ENCODE measurements at regions not wholly inside any gene's neighbourhood (a gene's known extent, or its start where the extent isn't known, plus 50 kb on each side); places are given as distances from the start of the nearest gene placed in this dataset.
A peak's percentile ranks its signal among the peaks of the same experiment; 100 is the strongest.

DNA sequence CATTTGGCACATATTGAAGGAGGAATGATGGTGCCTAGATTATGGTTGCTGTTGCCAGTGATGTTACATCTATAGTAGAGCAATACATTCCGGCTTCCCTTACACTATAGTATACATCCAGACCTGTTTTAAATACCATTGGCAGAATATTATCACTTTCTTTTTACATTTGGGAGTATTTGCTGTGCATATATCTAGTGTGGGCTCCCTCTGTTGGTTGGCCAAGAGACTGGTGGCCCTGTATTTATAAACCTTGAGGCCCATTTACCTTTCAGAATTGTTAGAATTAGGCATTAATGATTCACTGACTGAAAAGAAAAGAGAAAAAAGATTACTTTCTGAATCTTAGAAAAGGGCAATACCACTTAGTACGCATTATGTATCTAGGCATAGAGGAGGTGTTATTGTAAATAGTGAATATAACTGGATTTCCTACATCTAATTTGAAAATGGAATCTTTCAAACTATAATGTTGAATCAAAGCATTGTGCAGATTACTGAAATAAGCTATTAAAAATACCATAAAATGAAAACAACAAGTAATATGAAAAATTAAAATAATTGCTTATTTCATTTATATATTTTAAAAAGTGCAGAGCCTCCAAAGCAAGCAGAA is 628.8 kb upstream of the MAN1A1 start:
- Histone ChIP-seq H3K27ac (no peak overlapping the region), H3K4me1 (replicated peaks in 1 of 2) (no peaks in the 10 kb centered on the region), H3K4me3 (no peak overlapping the region)
- 54 to 100% (median 83%) methylated on average over 1 to 2 of the region's 2 CpGs for WGBS, 10 experiments
- in situ Hi-C loops (cut with MboI; ENCODE audit: low pct_unique_long_range_greater_than_20kb in 2 of 9, low sequenced_read_pairs in 9 of 9, unreplicated experiment in 9 of 9) = no loop called here
- ATAC-seq (replicated peaks in 6 of 8) = peak in 2 of 8 experiments; percentile 29 to 35

DNA sequence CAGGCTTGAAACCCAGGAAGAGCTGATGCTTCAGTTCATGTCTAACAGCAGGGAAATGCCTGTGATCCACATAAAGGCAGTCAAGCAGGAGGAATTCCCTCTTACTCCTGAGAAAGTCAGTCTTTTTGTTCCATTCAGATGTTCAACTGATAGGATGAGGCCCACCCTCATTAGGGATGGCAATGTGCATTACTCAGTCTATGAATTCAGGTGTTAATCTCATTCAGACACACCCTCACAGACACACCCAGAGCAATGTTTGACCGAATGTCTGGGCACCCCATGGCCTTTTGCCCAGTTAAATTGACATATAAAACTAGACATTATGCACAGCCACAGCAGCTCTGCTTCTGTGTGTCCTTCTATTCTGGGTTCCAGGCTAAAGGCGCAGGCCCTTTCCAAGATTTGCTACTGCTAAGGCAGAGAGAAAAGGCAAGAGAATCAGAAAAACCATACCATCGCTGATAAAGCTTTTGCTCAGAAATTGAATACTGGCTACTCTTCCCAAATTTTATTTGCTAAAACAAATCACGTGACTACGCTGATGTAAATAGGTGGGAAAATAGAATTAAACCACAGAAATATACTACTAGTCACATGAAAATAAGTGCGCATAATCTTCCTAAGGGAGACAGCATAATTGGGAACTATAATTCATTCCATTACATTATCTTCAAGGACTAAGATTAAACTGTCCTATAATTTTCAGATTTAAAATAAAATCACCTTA is 625.0 kb upstream of the MAN1A1 start:
- no peak overlapping the region for H3K27ac ChIP-seq
- H3K4me3 ChIP-seq = no peak overlapping the region
- ATAC-seq (replicated peaks in 6 of 8) = no peak
- in situ Hi-C loops (cut with MboI; ENCODE audit: low pct_unique_long_range_greater_than_20kb in 2 of 9, low sequenced_read_pairs in 9 of 9, unreplicated experiment in 9 of 9) = no loop called here
- 72 to 96% (median 90%) methylated on average over 3 to 6 of the region's 6 CpGs for WGBS, 10 experiments
- H3K4me1 ChIP-seq (replicated peaks in 1 of 2) = no peaks in the 10 kb centered on the region

DNA sequence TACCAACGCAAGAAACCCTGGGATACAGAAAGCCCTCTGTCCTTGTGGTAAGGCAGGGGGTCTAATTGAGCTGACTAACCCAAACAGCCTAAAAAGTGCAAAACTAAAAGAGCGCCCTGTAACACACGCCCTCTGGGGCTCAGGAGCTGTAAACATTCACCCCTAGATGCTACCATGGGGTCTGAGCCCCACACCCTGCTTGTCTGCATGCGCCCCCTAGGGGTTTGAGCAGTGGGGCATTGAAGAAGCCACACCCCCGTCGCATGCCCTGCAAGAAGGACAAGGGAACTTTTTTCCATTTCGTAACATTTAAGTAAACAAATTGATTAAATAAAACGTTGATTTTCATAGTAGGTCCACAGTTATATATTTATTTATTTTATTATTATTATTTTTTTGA is 616.9 kb upstream of the MAN1A1 start:
- Histone ChIP-seq H3K4me3 (no peak overlapping the region), H3K27ac (no peak overlapping the region), H3K4me1 (replicated peaks in 1 of 2) (no peaks in the 10 kb centered on the region)
- no peak for ATAC-seq (replicated peaks in 6 of 8)
- in situ Hi-C loops (cut with MboI; ENCODE audit: low pct_unique_long_range_greater_than_20kb in 2 of 9, low sequenced_read_pairs in 9 of 9, unreplicated experiment in 9 of 9) = no loop called here
- 20 to 91% (median 83%) methylated on average over 1 to 6 of the region's 8 CpGs; no CpG with 5 or more reads in 2 of the 10 experiments for WGBS, 10 experiments

DNA sequence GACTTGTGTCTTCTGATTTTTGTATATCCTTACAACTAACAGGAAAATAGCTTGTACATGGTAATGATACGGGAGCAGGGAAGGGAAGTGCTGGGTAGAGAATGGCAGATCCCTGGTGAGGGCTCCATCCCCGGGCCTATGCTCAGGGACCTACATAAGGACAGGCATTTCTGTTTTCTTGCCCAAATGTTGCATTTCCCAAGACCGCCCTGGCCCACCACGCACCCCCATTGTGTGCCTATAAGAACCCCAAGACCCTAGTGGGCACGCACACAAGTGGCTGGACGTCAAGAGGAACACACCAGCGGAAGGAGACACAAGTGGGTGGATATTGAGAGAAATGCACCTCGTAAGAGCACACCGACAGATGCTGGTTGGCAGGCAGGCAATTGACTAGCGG is 616.3 kb upstream of the MAN1A1 start:
- Histone ChIP-seq H3K4me3 (no peak overlapping the region), H3K27ac (no peak overlapping the region), H3K4me1 (replicated peaks in 1 of 2) (no peaks in the 10 kb centered on the region)
- ATAC-seq (replicated peaks in 6 of 8) = no peak
- in situ Hi-C loops (cut with MboI; ENCODE audit: low pct_unique_long_range_greater_than_20kb in 2 of 9, low sequenced_read_pairs in 9 of 9, unreplicated experiment in 9 of 9) = no loop called here
- 23 to 100% (median 92%) methylated on average over 1 to 8 of the region's 10 CpGs; no CpG with 5 or more reads in 3 of the 10 experiments for WGBS, 10 experiments

DNA sequence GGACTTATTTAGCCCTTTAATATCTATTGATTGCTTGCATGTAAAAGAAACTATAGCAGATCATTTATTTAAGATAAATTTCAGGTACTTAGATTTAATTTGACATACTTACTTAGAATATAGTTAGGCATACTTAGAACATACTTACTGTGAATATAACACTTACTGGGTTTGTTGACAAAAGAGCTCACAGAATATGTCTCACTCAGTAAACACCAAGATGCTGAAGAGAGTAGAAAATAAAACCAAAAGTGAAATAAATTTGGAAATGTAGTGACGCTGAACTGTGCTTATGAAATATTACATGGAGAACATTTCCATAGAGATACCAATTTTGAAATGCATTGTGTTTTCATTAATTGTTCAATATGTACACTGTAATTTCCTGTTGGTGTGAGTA is 615.4 kb upstream of the MAN1A1 start:
- Histone ChIP-seq H3K4me3 (no peak overlapping the region), H3K27ac (no peak overlapping the region), H3K4me1 (replicated peaks in 1 of 2) (peaks cover 2 to 4% of the 10 kb centered on the region in 2 donors)
- 56 to 100% (median 100%) methylated on average over 1 of the region's 1 CpG; no CpG with 5 or more reads in 1 of the 10 experiments for WGBS, 10 experiments
- no peak for ATAC-seq (replicated peaks in 6 of 8)
- in situ Hi-C loops (cut with MboI; ENCODE audit: low pct_unique_long_range_greater_than_20kb in 2 of 9, low sequenced_read_pairs in 9 of 9, unreplicated experiment in 9 of 9) = no loop called here

DNA sequence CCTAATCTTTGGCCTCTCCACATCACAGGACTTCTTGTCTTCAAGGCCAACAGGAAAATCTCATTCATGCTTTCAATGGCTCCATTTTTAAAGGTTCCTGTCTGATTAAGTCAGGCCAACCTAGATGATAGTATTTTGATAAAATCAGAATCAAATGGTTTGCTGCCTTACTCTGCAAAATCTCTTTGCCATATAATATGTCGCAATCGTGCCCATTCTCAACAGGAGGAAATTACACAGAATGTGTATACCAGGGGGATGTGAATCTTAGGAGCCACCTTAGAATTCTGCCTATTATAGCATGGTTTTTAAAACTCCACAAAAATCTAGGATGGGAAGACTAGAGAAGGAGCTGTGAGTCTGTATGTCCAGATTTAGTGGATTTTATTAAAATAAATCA is 612.9 kb upstream of the MAN1A1 start:
- WGBS, 10 experiments = 53 to 100% (median 92%) methylated on average over 1 to 2 of the region's 2 CpGs; no CpG with 5 or more reads in 5 of the 10 experiments
- in situ Hi-C loops (cut with MboI; ENCODE audit: low pct_unique_long_range_greater_than_20kb in 2 of 9, low sequenced_read_pairs in 9 of 9, unreplicated experiment in 9 of 9) = no loop called here
- Histone ChIP-seq H3K4me3 (no peak overlapping the region), H3K4me1 (replicated peaks in 1 of 2) (peaks cover 2 to 7% of the 10 kb centered on the region in 2 donors), H3K27ac (no peak overlapping the region)
- ATAC-seq (replicated peaks in 6 of 8) = no peak

DNA sequence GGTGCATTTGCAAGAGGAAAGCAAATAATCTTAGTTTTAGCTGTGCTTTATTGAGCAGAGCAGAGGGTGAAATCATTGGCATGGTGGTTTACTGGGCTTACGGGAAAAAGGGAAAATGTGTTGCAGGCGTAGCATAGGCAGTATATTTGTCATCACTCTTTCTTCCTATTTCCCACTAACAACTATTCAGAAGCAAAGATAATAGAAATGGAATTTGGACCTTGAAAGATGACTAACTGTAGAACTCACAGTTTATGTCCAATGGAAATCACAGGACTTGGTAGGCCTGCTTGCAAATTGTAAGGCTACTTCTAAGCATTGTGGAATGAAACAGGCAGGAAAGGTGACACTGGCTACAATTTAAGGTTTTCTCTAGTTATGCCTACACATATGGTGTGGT is 611.9 kb upstream of the MAN1A1 start:
- Histone ChIP-seq H3K4me1 (replicated peaks in 1 of 2) (peaks cover 2 to 7% of the 10 kb centered on the region in 2 donors), H3K27ac (no peak overlapping the region), H3K4me3 (no peak overlapping the region)
- WGBS, 10 experiments = 79 to 100% (median 100%) methylated on average over 1 to 2 of the region's 2 CpGs; no CpG with 5 or more reads in 4 of the 10 experiments
- in situ Hi-C loops (cut with MboI; ENCODE audit: low pct_unique_long_range_greater_than_20kb in 2 of 9, low sequenced_read_pairs in 9 of 9, unreplicated experiment in 9 of 9) = no loop called here
- ATAC-seq (replicated peaks in 6 of 8) = no peak

DNA sequence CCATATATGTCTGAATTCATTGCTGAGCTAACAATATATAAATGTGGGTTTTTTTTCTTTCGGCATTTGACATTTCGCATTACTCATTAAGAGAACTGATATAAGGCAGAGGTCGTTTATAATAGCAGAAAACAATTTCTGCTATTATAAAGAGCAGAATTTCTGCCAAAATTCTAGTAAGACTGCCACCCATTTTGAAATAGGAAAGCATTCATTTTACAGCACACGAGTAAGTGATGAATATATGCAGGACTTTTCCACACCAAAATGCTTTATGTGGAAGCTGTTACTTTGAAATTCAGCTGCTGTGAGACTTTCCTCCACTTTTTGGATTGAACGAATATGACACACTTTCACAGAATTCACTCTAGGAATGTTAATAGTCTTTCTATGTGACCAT is 610.9 kb upstream of the MAN1A1 start:
- Histone ChIP-seq H3K4me1 (replicated peaks in 1 of 2) (peaks cover 2 to 7% of the 10 kb centered on the region in 2 donors), H3K4me3 (no peak overlapping the region), H3K27ac (no peak overlapping the region)
- 4 to 95% (median 76%) methylated on average over 2 to 5 of the region's 5 CpGs; no CpG with 5 or more reads in 1 of the 10 experiments for WGBS, 10 experiments
- in situ Hi-C loops (cut with MboI; ENCODE audit: low pct_unique_long_range_greater_than_20kb in 2 of 9, low sequenced_read_pairs in 9 of 9, unreplicated experiment in 9 of 9) = no loop called here
- no peak for ATAC-seq (replicated peaks in 6 of 8)

DNA sequence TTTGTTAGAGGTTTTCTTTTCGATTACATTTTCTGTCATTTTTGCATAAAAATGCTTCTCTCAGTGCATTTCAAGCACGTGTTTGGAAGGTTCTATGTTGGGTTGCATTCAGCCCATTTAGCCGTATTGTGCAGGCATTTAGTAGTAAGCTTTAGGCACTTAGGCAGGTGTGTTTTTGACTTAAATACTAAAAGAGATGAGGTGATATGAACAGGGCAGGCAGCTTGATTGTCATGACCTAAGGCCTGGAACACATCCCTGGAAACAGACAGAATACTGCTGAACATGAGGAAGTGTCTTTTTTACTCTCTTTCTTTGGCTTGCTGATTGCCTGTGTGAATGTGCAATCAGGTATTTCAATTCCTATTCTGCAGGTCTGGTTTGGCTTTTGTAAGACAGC is 610.5 kb upstream of the MAN1A1 start:
- in situ Hi-C loops (cut with MboI; ENCODE audit: low pct_unique_long_range_greater_than_20kb in 2 of 9, low sequenced_read_pairs in 9 of 9, unreplicated experiment in 9 of 9) = no loop called here
- ATAC-seq (replicated peaks in 6 of 8) = no peak
- Histone ChIP-seq H3K27ac (no peak overlapping the region), H3K4me3 (no peak overlapping the region), H3K4me1 (replicated peaks in 1 of 2) (peaks cover 2 to 7% of the 10 kb centered on the region in 2 donors)
- WGBS, 10 experiments = 7 to 53% (median 42%) methylated on average over 2 to 3 of the region's 3 CpGs; no CpG with 5 or more reads in 1 of the 10 experiments

DNA sequence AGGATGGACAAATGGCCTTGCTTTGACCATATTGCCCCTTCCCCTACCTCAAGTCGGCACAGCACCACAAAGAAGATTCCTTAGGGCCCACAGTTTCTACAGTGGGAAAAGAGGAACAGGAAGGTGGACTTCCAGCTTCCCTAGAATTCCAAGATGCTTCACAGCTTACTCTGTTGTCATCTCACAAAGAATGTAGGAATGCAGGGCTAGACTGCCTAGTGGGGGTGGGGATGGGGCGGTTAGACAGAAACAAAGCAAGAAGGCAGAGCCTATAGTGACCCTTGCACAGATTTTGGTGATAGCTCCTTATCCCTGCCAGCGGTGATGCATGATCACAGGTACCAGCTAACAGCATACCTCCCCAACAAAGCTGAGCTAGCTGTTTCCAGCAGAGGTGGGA is 607.6 kb upstream of the MAN1A1 start:
- no peak for ATAC-seq (replicated peaks in 6 of 8)
- Histone ChIP-seq H3K4me1 (replicated peaks in 1 of 2) (peaks cover 2 to 7% of the 10 kb centered on the region in 2 donors), H3K4me3 (no peak overlapping the region), H3K27ac (no peak overlapping the region)
- 50 to 100% (median 92%) methylated on average over 1 to 2 of the region's 3 CpGs; no CpG with 5 or more reads in 6 of the 10 experiments for WGBS, 10 experiments
- in situ Hi-C loops (cut with MboI; ENCODE audit: low pct_unique_long_range_greater_than_20kb in 2 of 9, low sequenced_read_pairs in 9 of 9, unreplicated experiment in 9 of 9) = no loop called here

DNA sequence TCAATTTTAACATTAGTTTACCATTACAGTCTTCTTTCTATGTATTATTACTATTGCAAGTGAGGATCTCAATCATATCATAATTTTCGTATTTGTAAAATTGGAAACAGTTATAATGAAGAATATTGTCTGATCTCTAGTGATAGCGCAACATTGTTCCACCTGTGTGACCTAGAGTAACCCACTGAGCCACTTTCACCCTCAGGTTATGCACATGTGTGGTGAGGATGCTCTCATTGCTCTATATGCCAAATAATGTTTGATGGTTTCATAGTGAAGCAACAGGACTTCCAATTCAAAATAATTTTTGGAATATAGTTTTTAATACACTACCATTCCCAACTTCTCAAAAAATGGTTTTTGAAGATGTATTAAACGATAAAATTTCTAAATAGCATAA is 603.1 kb upstream of the MAN1A1 start:
- no peak for ATAC-seq (replicated peaks in 6 of 8)
- in situ Hi-C loops (cut with MboI; ENCODE audit: low pct_unique_long_range_greater_than_20kb in 2 of 9, low sequenced_read_pairs in 9 of 9, unreplicated experiment in 9 of 9) = no loop called here
- H3K4me1 ChIP-seq (replicated peaks in 1 of 2) = no peaks in the 10 kb centered on the region
- no peak overlapping the region for H3K4me3 ChIP-seq
- 7 to 100% (median 73%) methylated on average over 1 to 3 of the region's 3 CpGs for WGBS, 10 experiments
- no peak overlapping the region for H3K27ac ChIP-seq

DNA sequence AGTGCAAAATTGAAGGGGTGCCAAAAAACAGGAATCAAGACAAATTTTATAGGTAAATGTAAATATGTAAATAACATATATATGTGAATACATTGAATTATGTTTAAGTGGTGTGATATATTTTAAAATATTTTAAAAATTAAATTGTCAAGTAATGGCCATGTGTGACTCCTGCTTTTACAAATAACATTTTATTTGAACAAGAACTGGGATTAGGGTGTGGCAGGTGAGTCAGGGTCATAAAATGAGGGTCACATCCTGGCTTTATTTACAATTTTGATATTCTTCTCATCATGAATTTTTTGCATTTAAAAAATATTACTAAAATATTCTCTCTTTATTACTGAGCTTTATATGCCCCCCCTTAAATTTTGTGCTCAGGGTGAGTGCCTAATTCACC is 601.1 kb upstream of the MAN1A1 start:
- in situ Hi-C loops (cut with MboI; ENCODE audit: low pct_unique_long_range_greater_than_20kb in 2 of 9, low sequenced_read_pairs in 9 of 9, unreplicated experiment in 9 of 9) = no loop called here
- peak in 2 of 8 experiments; percentile 27 to 49 for ATAC-seq (replicated peaks in 6 of 8)
- no peak overlapping the region for H3K4me3 ChIP-seq
- no peak overlapping the region for H3K27ac ChIP-seq
- H3K4me1 ChIP-seq (replicated peaks in 1 of 2) = no peaks in the 10 kb centered on the region

DNA sequence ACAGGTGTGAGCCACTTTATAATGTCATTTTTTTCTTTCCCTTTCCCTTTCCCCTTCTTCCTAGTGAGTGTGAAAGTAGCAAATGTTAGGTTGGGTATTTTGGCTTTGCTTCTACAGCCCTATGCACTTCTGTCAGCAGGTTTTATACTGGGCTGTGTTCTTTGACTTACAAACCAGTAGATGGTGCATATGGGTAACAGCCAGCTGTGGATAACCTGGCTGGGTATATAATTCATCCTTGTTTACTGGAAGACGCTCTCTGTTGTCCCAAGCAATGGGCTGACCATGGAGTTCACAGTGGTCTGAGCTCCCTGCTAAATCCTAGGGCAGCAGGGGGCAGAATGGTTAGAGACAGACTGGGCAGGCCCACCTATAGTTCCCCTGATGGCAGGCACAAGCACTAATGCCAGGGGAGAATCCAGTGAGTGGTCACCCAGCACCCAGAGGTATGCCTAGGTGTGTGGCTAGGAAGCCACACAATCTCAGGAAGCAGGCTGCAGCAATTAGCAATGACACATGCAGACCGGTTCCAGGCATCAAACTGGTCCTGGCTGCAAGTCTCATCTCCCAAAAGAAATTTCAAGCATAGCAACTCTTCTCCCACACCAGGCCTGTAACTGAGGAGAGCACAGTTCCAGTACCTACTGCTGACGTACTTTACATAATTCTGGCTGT is 592.7 kb upstream of the MAN1A1 start:
- WGBS, 10 experiments = 8 to 100% (median 86%) methylated on average over 1 to 2 of the region's 3 CpGs; no CpG with 5 or more reads in 4 of the 10 experiments
- ATAC-seq (replicated peaks in 6 of 8) = no peak
- in situ Hi-C loops (cut with MboI; ENCODE audit: low pct_unique_long_range_greater_than_20kb in 2 of 9, low sequenced_read_pairs in 9 of 9, unreplicated experiment in 9 of 9) = no loop called here

More for the DNA sequence above, 592.7 kb upstream of the MAN1A1 start:
- Histone ChIP-seq H3K4me3 (no peak overlapping the region), H3K4me1 (replicated peaks in 1 of 2) (no peaks in the 10 kb centered on the region), H3K27ac (no peak overlapping the region)

Data from motor neuron (in vitro differentiated cells).